ENCODE measurements at regions not wholly inside any gene's neighbourhood (a gene's known extent, or its start where the extent isn't known, plus 50 kb on each side); places are given as distances from the start of the nearest gene placed in this dataset.

- H3K4me2 ChIP-seq, result no peak overlapping the region
- peaks cover 3% of the 10 kb centered on the region; the same call in 1 of the 2 replicates for H4K20me1 ChIP-seq (replicated peaks; ENCODE audit: insufficient read depth)
- no peaks in the 10 kb centered on the region for H3K36me3 ChIP-seq (ENCODE audit: insufficient read depth)
- H2AFZ ChIP-seq, result no peak overlapping the region
- Mint-ChIP-seq H3K4me1 (peaks cover 42% of the 10 kb centered on the region), H3K27ac (no peak overlapping the region), H3K4me3 (no peak overlapping the region), H3K36me3 (ENCODE audit: low read depth) (no peaks in the 10 kb centered on the region), H3K9me3 (no peaks in the 10 kb centered on the region), H3K27me3 (ENCODE audit: insufficient read depth, low read depth, poor library complexity) (peaks cover 22% of the 10 kb centered on the region)
- TF ChIP-seq CTCF (conservative IDR thresholded peaks at IDR 0.05; ENCODE audit: low read depth in 2 of 2), result no peak
- TF ChIP-seq ZNF331 (CRISPR knock-in tag; IDR thresholded peaks at IDR 0.05; ENCODE audit: low read depth), result no peak
- TF ChIP-seq ZNF462 (CRISPR knock-in tag; IDR thresholded peaks at IDR 0.05), result no peak
- TF ChIP-seq POLR2AphosphoS5 (IDR thresholded peaks at IDR 0.05; ENCODE audit: low read depth), result no peak
- no peak for TF ChIP-seq ETS1 (IDR thresholded peaks at IDR 0.05)
- no peak for TF ChIP-seq EZH2 (IDR thresholded peaks at IDR 0.05; ENCODE audit: low read depth, unreplicated experiment)
- ATAC-seq, result no peak
- no peaks in the 10 kb centered on the region for H3K9me2 ChIP-seq (ENCODE audit: insufficient read depth)
- H3K27ac ChIP-seq (ENCODE audit: low read depth), result no peak overlapping the region
- H3K27me3 ChIP-seq (ENCODE audit: insufficient read depth), result peaks cover 58% of the 10 kb centered on the region
- no peak overlapping the region for H3K4me3 ChIP-seq
- no peaks in the 10 kb centered on the region for H3F3A ChIP-seq (replicated peaks; ENCODE audit: low read depth)
- no peak for DNase-seq (ENCODE audit: low spot score)
- H3K4me1 ChIP-seq (ENCODE audit: insufficient read depth), result peaks cover 28% of the 10 kb centered on the region
- H3K79me2 ChIP-seq (replicated peaks; ENCODE audit: insufficient read depth), result no peaks in the 10 kb centered on the region
Measured at GRCh38 chr1:90564164-90564563, 152.9 kb downstream of the BARHL2 start.

All from GM23338 (cell line).